Neural progenitor cell (in vitro differentiated cells): ENCODE measurements at regions not wholly inside any gene's neighbourhood (a gene's known extent, or its start where the extent isn't known, plus 50 kb on each side); places are given as distances from the start of the nearest gene placed in this dataset.

Experiments
- DNase-seq: peaks from one replicate; pipeline ENCODE4 v3.0.0-alpha.2; 2016; ENCODE audit warnings: low spot score
- H2AFZ ChIP-seq: fragments of 200-600 bp; sonication (generic); replicated peaks from 2 replicates; pipeline ENCODE4 v1.6.1; 2016; ENCODE audit warnings: antibody characterized with exemption
- H3F3A ChIP-seq: fragments of 200-600 bp; sonication (generic); 2 replicates; pipeline ENCODE4 v1.6.1; 2016; ENCODE audit warnings: antibody characterized with exemption, low read depth
- H3K27ac ChIP-seq: fragments of 200-600 bp; sonication (generic); 2 replicates; pipeline ENCODE4 v1.5.1; 2016; ENCODE audit warnings: mild to moderate bottlenecking
- H3K27me3 ChIP-seq: fragments of 200-600 bp; sonication (generic); 2 replicates; pipeline ENCODE4 v1.6.1; 2016; ENCODE audit warnings: mild to moderate bottlenecking, moderate library complexity
- H3K36me3 ChIP-seq: fragments of 200-600 bp; sonication (generic); 2 replicates; pipeline ENCODE4 v1.5.1; 2016
- H3K4me1 ChIP-seq: fragments of 200-600 bp; sonication (generic); 2 replicates; pipeline ENCODE4 v1.6.1; 2016; ENCODE audit warnings: mixed run types
- H3K4me2 ChIP-seq: fragments of 200-600 bp; sonication (generic); 2 replicates; pipeline ENCODE4 v1.6.1; 2016
- H3K4me3 ChIP-seq: fragments of 200-600 bp; sonication (generic); 2 replicates; pipeline ENCODE4 v1.5.1; 2016
- H3K79me2 ChIP-seq: fragments of 200-600 bp; sonication (generic); 2 replicates; pipeline ENCODE4 v1.6.1; 2016; ENCODE audit warnings: low read depth
- H3K9ac ChIP-seq: fragments of 200-600 bp; sonication (generic); 2 replicates; pipeline ENCODE4 v1.6.1; 2016
- H3K9me3 ChIP-seq: fragments of 200-600 bp; sonication (generic); 2 replicates; pipeline ENCODE4 v1.5.1; 2016; ENCODE audit warnings: low read depth
- H4K20me1 ChIP-seq: fragments of 200-600 bp; sonication (generic); 2 replicates; pipeline ENCODE4 v1.6.1; 2016; ENCODE audit warnings: low read depth
- H3K27ac Mint-ChIP-seq: 3 replicates; pipeline ENCODE4 v1.8.0; 2021; ENCODE audit warnings: mixed read lengths
- H3K27me3 Mint-ChIP-seq: 2 replicates; pipeline ENCODE4 v1.8.0; 2022; ENCODE audit warnings: low read depth, mild to moderate bottlenecking, inconsistent platforms, moderate library complexity, mixed read lengths; ENCODE audit not compliant: insufficient read depth
- H3K36me3 Mint-ChIP-seq: 3 replicates; pipeline ENCODE4 v1.8.0; 2021; ENCODE audit warnings: mixed read lengths
- H3K4me1 Mint-ChIP-seq: 3 replicates; pipeline ENCODE4 v1.8.0; 2021; ENCODE audit warnings: mixed read lengths
- H3K4me3 Mint-ChIP-seq: 3 replicates; pipeline ENCODE4 v1.8.0; 2021; ENCODE audit warnings: mild to moderate bottlenecking, moderate library complexity, mixed read lengths
- H3K9me3 Mint-ChIP-seq: 3 replicates; pipeline ENCODE4 v1.8.0; 2020; ENCODE audit warnings: mixed read lengths
- CTCF ChIP-seq: fragments of 200-600 bp; sonication (generic); IDR thresholded peaks from 2 replicates; pipeline ENCODE4 v1.5.1; 2017; ENCODE audit warnings: antibody characterized with exemption, mild to moderate bottlenecking
- EZH2 ChIP-seq: fragments of 200-600 bp; sonication (generic); IDR thresholded peaks from 2 replicates; pipeline ENCODE4 v1.6.1; 2017; ENCODE audit warnings: antibody characterized with exemption, mild to moderate bottlenecking, moderate library complexity
- EZH2phosphoT487 ChIP-seq: fragments of 200-600 bp; sonication (generic); IDR thresholded peaks from 2 replicates; pipeline ENCODE4 v1.6.1; 2017; ENCODE audit warnings: antibody characterized with exemption

- DNase-seq: no peak
Observed at GRCh38 chr10:47058961-47059391, 147.7 kb downstream of the PTPN20 start.

GRCh38 chr10:47059606-47060311 lies 148.5 kb downstream of the PTPN20 start:
- H3K9me3 Mint-ChIP-seq: peaks cover 3% of the 10 kb centered on the region
- Histone ChIP-seq H4K20me1 (no peaks in the 10 kb centered on the region), H3K4me3 (no peak overlapping the region), H3K9ac (no peak overlapping the region), H3K4me2 (no peak overlapping the region), H3K4me1 (no peaks in the 10 kb centered on the region), H2AFZ (no peak overlapping the region), H3K36me3 (no peaks in the 10 kb centered on the region), H3K79me2 (no peaks in the 10 kb centered on the region), H3F3A (no peaks in the 10 kb centered on the region), H3K27ac (no peak overlapping the region), H3K9me3 (no peaks in the 10 kb centered on the region), H3K27me3 (no peaks in the 10 kb centered on the region)
- H3K27ac Mint-ChIP-seq: no peak overlapping the region
- peaks cover 2% of the 10 kb centered on the region for H3K4me1 Mint-ChIP-seq
- TF ChIP-seq CTCF (no peak), EZH2phosphoT487 (no peak), EZH2 (no peak)
- H3K27me3 Mint-ChIP-seq: peaks cover 4% of the 10 kb centered on the region
- no peaks in the 10 kb centered on the region for H3K36me3 Mint-ChIP-seq
- no peak for DNase-seq
- no peak overlapping the region for H3K4me3 Mint-ChIP-seq

More at GRCh38 chr10:47058961-47059391, 147.7 kb downstream of the PTPN20 start:
- Mint-ChIP-seq H3K4me1 (peaks cover 2% of the 10 kb centered on the region), H3K27ac (no peak overlapping the region), H3K36me3 (no peaks in the 10 kb centered on the region), H3K27me3 (peaks cover 4% of the 10 kb centered on the region), H3K9me3 (peaks cover 3% of the 10 kb centered on the region), H3K4me3 (no peak overlapping the region)
- Histone ChIP-seq H3K4me3 (no peak overlapping the region), H3F3A (no peaks in the 10 kb centered on the region), H2AFZ (no peak overlapping the region), H3K4me1 (no peaks in the 10 kb centered on the region), H3K4me2 (no peak overlapping the region), H4K20me1 (no peaks in the 10 kb centered on the region), H3K9ac (no peak overlapping the region), H3K36me3 (no peaks in the 10 kb centered on the region), H3K27me3 (no peaks in the 10 kb centered on the region), H3K27ac (no peak overlapping the region), H3K79me2 (no peaks in the 10 kb centered on the region), H3K9me3 (no peaks in the 10 kb centered on the region)
- TF ChIP-seq EZH2: no peak
- no peak for TF ChIP-seq EZH2phosphoT487
- no peak for TF ChIP-seq CTCF

DNA sequence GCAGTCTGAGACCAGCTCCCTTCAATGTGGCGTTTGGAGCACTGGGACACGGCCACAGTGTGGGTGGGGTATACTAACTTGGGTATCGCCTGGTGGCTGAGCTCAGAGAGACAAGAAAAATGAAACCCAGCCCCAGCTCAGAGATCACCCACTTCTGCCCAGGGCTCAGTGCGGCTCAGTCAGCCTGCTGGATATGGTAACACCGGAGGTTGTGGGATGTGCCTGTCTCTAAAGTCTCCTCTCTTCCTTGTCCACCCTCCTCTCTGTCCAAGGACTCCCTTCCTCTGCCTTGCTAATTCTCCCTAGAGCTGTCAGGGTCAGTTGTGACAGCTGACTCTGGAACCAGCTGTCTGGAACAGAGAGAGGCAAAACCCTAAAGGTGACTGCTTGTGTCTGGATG lies 149.1 kb downstream of the PTPN20 start:
- Histone ChIP-seq H3F3A (no peaks in the 10 kb centered on the region), H3K27ac (no peak overlapping the region), H2AFZ (no peak overlapping the region), H3K4me3 (no peak overlapping the region), H3K4me1 (no peaks in the 10 kb centered on the region), H3K79me2 (no peaks in the 10 kb centered on the region), H3K36me3 (no peaks in the 10 kb centered on the region), H3K9ac (no peak overlapping the region), H3K4me2 (no peak overlapping the region), H3K9me3 (no peaks in the 10 kb centered on the region), H4K20me1 (no peaks in the 10 kb centered on the region), H3K27me3 (no peaks in the 10 kb centered on the region)
- DNase-seq: no peak
- peaks cover 4% of the 10 kb centered on the region for H3K27me3 Mint-ChIP-seq
- H3K4me3 Mint-ChIP-seq: no peak overlapping the region
- H3K27ac Mint-ChIP-seq: peak overlapping the region; percentile 29
- no peak for TF ChIP-seq EZH2phosphoT487
- TF ChIP-seq CTCF: no peak
- no peak for TF ChIP-seq EZH2
- peaks cover 3% of the 10 kb centered on the region for H3K9me3 Mint-ChIP-seq
- H3K36me3 Mint-ChIP-seq: no peaks in the 10 kb centered on the region
- H3K4me1 Mint-ChIP-seq: peaks cover 2% of the 10 kb centered on the region
